IMR-90 (cell line): ENCODE measurements at regions not wholly inside any gene's neighbourhood (a gene's known extent, or its start where the extent isn't known, plus 50 kb on each side); places are given as distances from the start of the nearest gene placed in this dataset.

Source experiments
- BHLHE40 ChIP-seq: fragments of 150-350 bp; IDR thresholded peaks from 2 replicates; pipeline ENCODE4 v1.6.1; 2016; ENCODE audit warnings: mild to moderate bottlenecking, low read depth, low read length
- CHD1 ChIP-seq: IDR thresholded peaks from 2 replicates; pipeline ENCODE4 v1.6.1; 2012; ENCODE audit warnings: low read depth, low read length, improper control_type of control experiment
- FOS ChIP-seq: fragments of 150-350 bp; IDR thresholded peaks from 2 replicates; pipeline ENCODE4 v1.6.1; 2016; ENCODE audit warnings: low read depth, low read length
- MAFK ChIP-seq: IDR thresholded peaks from 2 replicates; pipeline ENCODE4 v1.6.1; 2012; ENCODE audit warnings: low read depth, low read length, improper control_type of control experiment
- MAZ ChIP-seq: IDR thresholded peaks from 2 replicates; pipeline ENCODE4 v1.6.1; 2012; ENCODE audit warnings: low read depth, mild to moderate bottlenecking, low read length, improper control_type of control experiment, moderate library complexity, borderline replicate concordance
- MXI1 ChIP-seq: IDR thresholded peaks from 2 replicates; pipeline ENCODE4 v1.6.1; 2012; ENCODE audit warnings: low read depth, mild to moderate bottlenecking, low read length, moderate library complexity, borderline replicate concordance
- POLR2A ChIP-seq: IDR thresholded peaks from 2 replicates; pipeline ENCODE4 v1.6.1; 2012; ENCODE audit warnings: mild to moderate bottlenecking, low read depth, low read length
- RAD21 ChIP-seq: IDR thresholded peaks from 2 replicates; pipeline ENCODE4 v1.6.1; 2012; ENCODE audit warnings: low read length, improper control_type of control experiment
- RFX5 ChIP-seq: IDR thresholded peaks from 2 replicates; pipeline ENCODE4 v1.8.0; 2012; ENCODE audit warnings: low read depth, mild to moderate bottlenecking, low read length, moderate library complexity
- SMC3 ChIP-seq: fragments of 150-350 bp; IDR thresholded peaks from 2 replicates; pipeline ENCODE4 v1.6.1; 2016; ENCODE audit warnings: low read depth, mild to moderate bottlenecking, antibody characterized with exemption, low read length, moderate library complexity
- TF ChIP-seq, protein P1 (sequence below): conservative IDR thresholded peaks from 2 replicates; pipeline ENCODE4 v1.5.1; 2012; ENCODE audit warnings: mild to moderate bottlenecking, low read depth, low read length, improper control_type of control experiment
- TF ChIP-seq, protein P2 (sequence below): fragments of 150-350 bp; IDR thresholded peaks from 2 replicates; pipeline ENCODE4 v1.6.1; 2017; ENCODE audit warnings: mild to moderate bottlenecking, antibody characterized with exemption, low read length, low read depth

DNA sequence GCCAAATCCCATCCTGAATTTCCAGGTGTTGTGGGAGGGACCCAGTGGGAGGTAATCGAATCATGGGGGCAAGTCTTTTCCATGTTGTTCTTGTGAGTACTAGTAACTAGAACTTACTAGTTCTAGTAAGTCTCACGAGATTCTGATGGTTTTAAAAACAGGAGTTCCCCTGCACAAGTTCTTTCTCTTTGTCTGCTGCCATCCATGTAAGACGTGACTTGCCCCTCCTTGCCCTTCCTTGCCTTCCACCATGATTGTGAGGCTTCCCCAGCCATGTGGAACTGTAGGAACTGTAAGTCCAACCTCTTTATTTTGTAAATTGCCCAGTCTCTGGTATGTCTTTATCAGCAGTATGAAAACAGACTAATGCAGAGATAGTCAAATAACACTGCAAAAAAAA, 122.7 kb upstream of the BEND6 start:
- TF ChIP-seq, protein P1, sequence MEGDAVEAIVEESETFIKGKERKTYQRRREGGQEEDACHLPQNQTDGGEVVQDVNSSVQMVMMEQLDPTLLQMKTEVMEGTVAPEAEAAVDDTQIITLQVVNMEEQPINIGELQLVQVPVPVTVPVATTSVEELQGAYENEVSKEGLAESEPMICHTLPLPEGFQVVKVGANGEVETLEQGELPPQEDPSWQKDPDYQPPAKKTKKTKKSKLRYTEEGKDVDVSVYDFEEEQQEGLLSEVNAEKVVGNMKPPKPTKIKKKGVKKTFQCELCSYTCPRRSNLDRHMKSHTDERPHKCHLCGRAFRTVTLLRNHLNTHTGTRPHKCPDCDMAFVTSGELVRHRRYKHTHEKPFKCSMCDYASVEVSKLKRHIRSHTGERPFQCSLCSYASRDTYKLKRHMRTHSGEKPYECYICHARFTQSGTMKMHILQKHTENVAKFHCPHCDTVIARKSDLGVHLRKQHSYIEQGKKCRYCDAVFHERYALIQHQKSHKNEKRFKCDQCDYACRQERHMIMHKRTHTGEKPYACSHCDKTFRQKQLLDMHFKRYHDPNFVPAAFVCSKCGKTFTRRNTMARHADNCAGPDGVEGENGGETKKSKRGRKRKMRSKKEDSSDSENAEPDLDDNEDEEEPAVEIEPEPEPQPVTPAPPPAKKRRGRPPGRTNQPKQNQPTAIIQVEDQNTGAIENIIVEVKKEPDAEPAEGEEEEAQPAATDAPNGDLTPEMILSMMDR, result no peak
- TF ChIP-seq POLR2A (no peak), RAD21 (no peak), BHLHE40 (no peak), FOS (no peak), RFX5 (no peak), MXI1 (no peak), SMC3 (no peak), CHD1 (no peak), MAZ (no peak), MAFK (no peak)
- TF ChIP-seq, protein P2, sequence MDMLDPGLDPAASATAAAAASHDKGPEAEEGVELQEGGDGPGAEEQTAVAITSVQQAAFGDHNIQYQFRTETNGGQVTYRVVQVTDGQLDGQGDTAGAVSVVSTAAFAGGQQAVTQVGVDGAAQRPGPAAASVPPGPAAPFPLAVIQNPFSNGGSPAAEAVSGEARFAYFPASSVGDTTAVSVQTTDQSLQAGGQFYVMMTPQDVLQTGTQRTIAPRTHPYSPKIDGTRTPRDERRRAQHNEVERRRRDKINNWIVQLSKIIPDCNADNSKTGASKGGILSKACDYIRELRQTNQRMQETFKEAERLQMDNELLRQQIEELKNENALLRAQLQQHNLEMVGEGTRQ, result no peak
